Activated naive CD4-positive, alpha-beta T cell treated with anti-CD3 and anti-CD28 coated beads for 36 hours (primary cell): ENCODE measurements at regions not wholly inside any gene's neighbourhood (a gene's known extent, or its start where the extent isn't known, plus 50 kb on each side); places are given as distances from the start of the nearest gene placed in this dataset.
"Not testable (repeated sequence)": the region's sequence is repeated elsewhere in the genome, so short reads cannot be mapped to it uniquely, and the experiment has no call there.

ENCODE experiments used
- CTCF ChIA-PET: fragments of 350-600 bp; sonication (Branson Sonifier 250); formaldehyde crosslinking; loops from one replicate; lab custom pipeline; 2021; ENCODE audit warnings: antibody characterized with exemption; lab: Charles Lee
- DNase-seq: peaks from one replicate; pipeline ENCODE4 v3.0.0-alpha.2; 2020
- H3K27ac Mint-ChIP-seq: one replicate; pipeline ENCODE4 v1.8.0; 2021; ENCODE audit warnings: mild to moderate bottlenecking, mixed read lengths
- H3K27me3 Mint-ChIP-seq: one replicate; pipeline ENCODE4 v1.8.0; 2021; ENCODE audit warnings: low read depth, mixed read lengths
- H3K36me3 Mint-ChIP-seq: one replicate; pipeline ENCODE4 v1.8.0; 2021; ENCODE audit warnings: low read depth, mixed read lengths
- H3K4me1 Mint-ChIP-seq: one replicate; pipeline ENCODE4 v1.8.0; 2021; ENCODE audit warnings: low read depth, mixed read lengths
- H3K4me3 Mint-ChIP-seq: one replicate; pipeline ENCODE4 v1.8.0; 2021; ENCODE audit warnings: mild to moderate bottlenecking, moderate library complexity, mixed read lengths
- H3K9me3 Mint-ChIP-seq: one replicate; pipeline ENCODE4 v1.8.0; 2021; ENCODE audit warnings: mixed read lengths
- intact Hi-C: fragments of 100-400 bp; cut with micrococcal nuclease; formaldehyde crosslinking; loops from one replicate; pipeline ENCODE4 v1.15.1; 2023

- no peaks in the 10 kb centered on the region for H3K27me3 Mint-ChIP-seq
- CTCF ChIA-PET = no interaction called here
- H3K4me3 Mint-ChIP-seq = no peak overlapping the region
- intact Hi-C loops = no loop called here
- H3K4me1 Mint-ChIP-seq = no peaks in the 10 kb centered on the region
- no peak overlapping the region for H3K27ac Mint-ChIP-seq
- peaks cover 1% of the 10 kb centered on the region for H3K9me3 Mint-ChIP-seq
- no peaks in the 10 kb centered on the region for H3K36me3 Mint-ChIP-seq
- no peak for DNase-seq
These were observed 160.9 kb upstream of the TOX3 start for GRCh38 chr16:52707676-52708337.

DNA sequence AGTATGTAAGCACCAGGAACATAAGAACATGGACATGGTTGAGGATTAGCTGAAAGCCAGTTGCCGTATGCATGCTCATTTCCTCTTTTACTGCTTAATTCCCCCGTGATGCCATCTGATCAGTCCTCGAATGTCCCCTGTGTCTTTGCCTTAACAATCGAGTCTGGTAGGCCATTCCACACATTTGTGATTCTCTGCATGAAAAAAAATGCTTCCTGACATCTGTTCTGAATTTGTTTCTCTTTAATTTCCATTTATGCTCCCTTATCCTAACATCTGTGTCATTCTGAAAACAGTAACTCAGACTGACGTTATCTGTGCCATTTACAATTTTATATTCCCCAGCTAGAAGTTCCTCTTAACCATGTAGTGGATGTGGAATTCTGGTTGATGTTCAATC lies 158.2 kb upstream of the TOX3 start:
- intact Hi-C loops = no loop called here
- H3K27me3 Mint-ChIP-seq = no peaks in the 10 kb centered on the region
- H3K4me1 Mint-ChIP-seq = no peaks in the 10 kb centered on the region
- peaks cover 1% of the 10 kb centered on the region for H3K9me3 Mint-ChIP-seq
- H3K36me3 Mint-ChIP-seq = no peaks in the 10 kb centered on the region
- H3K4me3 Mint-ChIP-seq = no peak overlapping the region
- no peak for DNase-seq
- no peak overlapping the region for H3K27ac Mint-ChIP-seq
- CTCF ChIA-PET = no interaction called here

DNA sequence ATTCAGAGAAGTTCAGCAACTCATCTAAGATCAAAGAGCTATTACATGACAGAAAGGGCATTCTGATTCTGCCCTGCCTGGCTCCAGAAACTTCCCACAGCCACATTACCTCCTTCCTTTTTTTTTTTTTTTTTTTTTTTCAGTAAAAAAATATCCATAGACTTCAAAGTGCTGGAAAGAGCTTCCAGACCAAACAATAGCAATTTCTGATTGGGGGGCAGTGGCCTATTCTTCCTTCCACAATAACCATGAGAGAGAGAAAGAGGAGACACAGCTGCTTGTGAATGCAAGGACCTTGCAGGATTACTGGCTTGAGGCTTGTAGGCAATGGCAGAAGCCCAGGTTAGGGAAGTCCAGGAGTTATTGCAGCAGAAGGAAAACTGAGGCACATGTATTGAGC lies 151.0 kb upstream of the TOX3 start:
- Mint-ChIP-seq H3K27me3 (no peaks in the 10 kb centered on the region), H3K4me3 (no peak overlapping the region), H3K4me1 (no peaks in the 10 kb centered on the region), H3K36me3 (no peaks in the 10 kb centered on the region), H3K27ac (no peak overlapping the region), H3K9me3 (peaks cover 10% of the 10 kb centered on the region)
- no peak for DNase-seq
- CTCF ChIA-PET = interaction anchor here (0.6 kb wide), 1 partner anchor 16 kb away, joined by 3 read pairs; no protein-coding TSS in a partner anchor
- intact Hi-C loops = no loop called here

DNA sequence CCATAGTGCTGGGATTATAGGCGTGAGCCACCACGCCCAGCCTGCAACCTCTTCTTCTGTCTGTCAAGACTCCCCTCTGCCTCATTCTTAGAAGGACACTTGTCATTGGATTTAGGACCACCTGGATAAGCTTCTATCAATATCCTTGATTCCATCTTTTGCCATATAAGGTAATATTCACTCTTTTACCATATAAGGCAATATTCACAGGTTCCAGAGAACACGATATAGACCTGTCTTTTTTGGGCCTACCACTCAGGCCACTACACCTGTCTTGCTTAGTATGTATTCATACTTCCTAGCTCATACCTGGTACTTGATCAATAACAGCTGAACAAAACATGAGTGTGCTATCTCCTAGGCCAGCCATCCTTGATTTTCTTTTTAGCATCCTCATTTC lies 149.2 kb upstream of the TOX3 start:
- H3K36me3 Mint-ChIP-seq = no peaks in the 10 kb centered on the region
- H3K27me3 Mint-ChIP-seq = no peaks in the 10 kb centered on the region
- no peak for DNase-seq
- no peak overlapping the region for H3K4me3 Mint-ChIP-seq
- no peak overlapping the region for H3K27ac Mint-ChIP-seq
- peaks cover 10% of the 10 kb centered on the region for H3K9me3 Mint-ChIP-seq
- CTCF ChIA-PET = interaction anchor here (0.6 kb wide), 2 partner anchors 9 to 218 kb away, joined by 3 read pairs; no protein-coding TSS in a partner anchor
- intact Hi-C loops = no loop called here
- H3K4me1 Mint-ChIP-seq = no peaks in the 10 kb centered on the region

- no peaks in the 10 kb centered on the region for H3K4me1 Mint-ChIP-seq
- DNase-seq = no peak
- no peaks in the 10 kb centered on the region for H3K36me3 Mint-ChIP-seq
- peaks cover 15% of the 10 kb centered on the region for H3K9me3 Mint-ChIP-seq
- intact Hi-C loops = no loop called here
- H3K4me3 Mint-ChIP-seq = no peak overlapping the region
- H3K27ac Mint-ChIP-seq = no peak overlapping the region
- CTCF ChIA-PET = no interaction called here
- H3K27me3 Mint-ChIP-seq = no peaks in the 10 kb centered on the region
These were observed 143.5 kb upstream of the TOX3 start for GRCh38 chr16:52690468-52690867.

DNA sequence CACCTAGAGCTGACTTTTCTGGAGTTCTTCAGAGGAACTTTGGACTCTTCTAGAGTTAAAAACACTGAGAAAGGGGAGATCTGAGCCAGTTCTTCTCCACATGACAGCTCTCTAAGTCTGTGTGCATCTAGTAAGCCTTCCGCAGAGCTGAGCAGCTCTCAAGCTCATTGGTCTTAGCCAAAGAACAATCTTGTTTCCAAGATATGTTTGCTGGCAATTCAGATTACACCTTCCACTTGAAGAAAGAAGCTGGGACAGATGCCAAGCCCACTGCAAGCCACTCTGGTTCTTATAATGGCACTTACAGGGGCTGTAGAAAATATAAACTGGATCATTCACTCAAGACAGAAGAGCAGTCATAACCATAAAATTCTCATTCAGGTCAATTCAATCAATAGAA lies 134.1 kb upstream of the TOX3 start:
- CTCF ChIA-PET = no interaction called here
- Mint-ChIP-seq H3K36me3 (no peaks in the 10 kb centered on the region), H3K9me3 (peaks cover 6% of the 10 kb centered on the region), H3K27me3 (peaks cover 2% of the 10 kb centered on the region), H3K4me1 (no peaks in the 10 kb centered on the region), H3K27ac (no peak overlapping the region), H3K4me3 (no peak overlapping the region)
- DNase-seq = no peak
- intact Hi-C loops = no loop called here

GRCh38 chr16:52677501-52677900 lies 130.6 kb upstream of the TOX3 start:
- Mint-ChIP-seq H3K27me3 (peaks cover 2% of the 10 kb centered on the region), H3K27ac (no peak overlapping the region), H3K4me1 (no peaks in the 10 kb centered on the region), H3K36me3 (no peaks in the 10 kb centered on the region), H3K9me3 (peaks cover 4% of the 10 kb centered on the region), H3K4me3 (no peak overlapping the region)
- no peak for DNase-seq
- intact Hi-C loops = no loop called here
- CTCF ChIA-PET = no interaction called here

GRCh38 chr16:52676959-52677358 lies 130.0 kb upstream of the TOX3 start:
- Mint-ChIP-seq H3K36me3 (no peaks in the 10 kb centered on the region), H3K4me3 (no peak overlapping the region), H3K27me3 (peaks cover 2% of the 10 kb centered on the region), H3K4me1 (no peaks in the 10 kb centered on the region), H3K9me3 (peaks cover 4% of the 10 kb centered on the region), H3K27ac (no peak overlapping the region)
- CTCF ChIA-PET = no interaction called here
- no peak for DNase-seq
- intact Hi-C loops = no loop called here

GRCh38 chr16:52671590-52671989 lies 124.6 kb upstream of the TOX3 start:
- intact Hi-C loops = no loop called here
- Mint-ChIP-seq H3K27ac (no peak overlapping the region), H3K9me3 (peaks cover 2% of the 10 kb centered on the region), H3K36me3 (no peaks in the 10 kb centered on the region), H3K4me1 (no peaks in the 10 kb centered on the region), H3K4me3 (no peak overlapping the region), H3K27me3 (peaks cover 2% of the 10 kb centered on the region)
- DNase-seq = no peak
- CTCF ChIA-PET = no interaction called here

GRCh38 chr16:52657924-52658323 lies 111.0 kb upstream of the TOX3 start:
- H3K9me3 Mint-ChIP-seq = peaks cover 14% of the 10 kb centered on the region
- CTCF ChIA-PET = interaction anchor here (1.4 kb wide), 1 partner anchor 254 kb away, joined by 3 read pairs; no protein-coding TSS in a partner anchor
- H3K36me3 Mint-ChIP-seq = peaks cover 3% of the 10 kb centered on the region
- no peaks in the 10 kb centered on the region for H3K27me3 Mint-ChIP-seq
- intact Hi-C loops = no loop called here
- H3K4me1 Mint-ChIP-seq = no peaks in the 10 kb centered on the region
- no peak for DNase-seq
- H3K4me3 Mint-ChIP-seq = no peak overlapping the region
- H3K27ac Mint-ChIP-seq = no peak overlapping the region

- intact Hi-C loops, DNase-seq, H3K27ac Mint-ChIP-seq, H3K27me3 Mint-ChIP-seq, H3K4me3 Mint-ChIP-seq, CTCF ChIA-PET, H3K4me1 Mint-ChIP-seq, H3K36me3 Mint-ChIP-seq: not testable (repeated sequence)
- H3K9me3 Mint-ChIP-seq = peaks cover 13% of the 10 kb centered on the region
These were observed 109.0 kb upstream of the TOX3 start for GRCh38 chr16:52655916-52656315.

GRCh38 chr16:52655156-52655555 lies 108.2 kb upstream of the TOX3 start:
- H3K36me3 Mint-ChIP-seq, CTCF ChIA-PET, H3K4me3 Mint-ChIP-seq, H3K27me3 Mint-ChIP-seq, H3K9me3 Mint-ChIP-seq, H3K27ac Mint-ChIP-seq, H3K4me1 Mint-ChIP-seq, intact Hi-C loops, DNase-seq: not testable (repeated sequence)

- Mint-ChIP-seq H3K36me3 (no peaks in the 10 kb centered on the region), H3K9me3 (peaks cover 3% of the 10 kb centered on the region), H3K27ac (no peak overlapping the region), H3K27me3 (no peaks in the 10 kb centered on the region), H3K4me1 (no peaks in the 10 kb centered on the region), H3K4me3 (no peak overlapping the region)
- DNase-seq = no peak
- CTCF ChIA-PET = no interaction called here
- intact Hi-C loops = no loop called here
These were observed 105.1 kb upstream of the TOX3 start for GRCh38 chr16:52652033-52652432.
